GM12891 (cell line): ENCODE measurements at regions not wholly inside any gene's neighbourhood (a gene's known extent, or its start where the extent isn't known, plus 50 kb on each side); places are given as distances from the start of the nearest gene placed in this dataset.

Experiments
- PAX5 ChIP-seq: IDR thresholded peaks from 2 replicates; pipeline ENCODE4 v1.6.1; 2011; ENCODE audit warnings: low read length, moderate library complexity, mild to moderate bottlenecking; ENCODE audit not compliant: insufficient read depth, severe bottlenecking
- POLR2A ChIP-seq: IDR thresholded peaks from 2 replicates; pipeline ENCODE4 v1.6.1; 2011; ENCODE audit warnings: low read depth, low read length, control low read depth
- POLR2AphosphoS5 ChIP-seq: IDR thresholded peaks from 2 replicates; pipeline ENCODE4 v1.6.1; 2011; ENCODE audit warnings: low read depth, low read length, control low read depth
- POU2F2 ChIP-seq: IDR thresholded peaks from 2 replicates; pipeline ENCODE4 v1.6.1; 2011; ENCODE audit warnings: low read depth, mild to moderate bottlenecking, control low read depth, low read length, moderate library complexity
- TAF1 ChIP-seq: IDR thresholded peaks from 2 replicates; pipeline ENCODE4 v1.6.1; 2011; ENCODE audit warnings: low read depth, low read length, control low read depth

DNA sequence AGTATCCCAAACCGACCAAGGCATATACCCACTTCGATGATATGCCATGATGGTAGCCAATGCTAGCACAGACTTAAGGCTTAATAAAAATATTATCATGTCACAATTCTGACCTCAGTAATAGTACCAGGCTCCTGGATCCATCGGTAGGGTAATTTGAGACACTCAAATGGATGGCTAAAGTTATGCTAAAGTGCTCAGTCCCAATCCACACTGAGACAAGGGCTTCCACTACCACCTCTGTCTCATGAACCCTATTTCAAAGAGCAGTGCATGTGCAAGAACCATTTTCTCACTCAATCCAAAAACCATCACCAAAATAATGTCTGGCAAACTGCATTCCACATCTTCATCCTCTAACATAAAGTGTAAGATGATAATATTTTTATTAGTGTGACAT lies 122.4 kb upstream of the KRR1 start:
- TF ChIP-seq POLR2A = no peak
- no peak for TF ChIP-seq TAF1
- no peak for TF ChIP-seq POU2F2
- no peak for TF ChIP-seq POLR2AphosphoS5
- no peak for TF ChIP-seq PAX5
